IMR-90 (cell line): ENCODE measurements at regions not wholly inside any gene's neighbourhood (a gene's known extent, or its start where the extent isn't known, plus 50 kb on each side); places are given as distances from the start of the nearest gene placed in this dataset.

Experiments
- ATAC-seq: fragments of 200-7000 bp; cut with Tn5 transposase; 2 replicates; pipeline ENCODE4 v1.9.1; 2020; ENCODE audit warnings: low read depth, mild to moderate bottlenecking, moderate library complexity
- BruUV-seq: library from RNA; stranded (reverse); fragments of 400-500 nt; replicated peaks from 2 replicates; lab custom pipeline; 2021; lab: Mats Ljungman, UMichigan
- CTCF ChIA-PET: fragments of 300-600 bp; formaldehyde crosslinking; extraction: SDS; loops from one replicate; lab custom pipeline; 2021; ENCODE audit warnings: antibody characterized with exemption; lab: Yijun Ruan, JAX
- POLR2A ChIA-PET: fragments of 300-600 bp; sonication (Branson Sonifier 250); formaldehyde crosslinking; loops from one replicate; lab custom pipeline; 2022; ENCODE audit warnings: antibody characterized with exemption; ENCODE audit not compliant: unreplicated experiment; lab: Charles Lee
- DNase-seq: peaks from one replicate; pipeline ENCODE4 v3.0.0; 2013
- H2AFZ ChIP-seq: replicated peaks from 2 replicates; pipeline ENCODE3; 2013; ENCODE audit warnings: low read length, mild to moderate bottlenecking; ENCODE audit not compliant: poor library complexity
- H2AK5ac ChIP-seq: 2 replicates; pipeline ENCODE4 v1.6.1; 2013; ENCODE audit warnings: low read depth, low read length, inconsistent platforms
- H2AK9ac ChIP-seq: replicated peaks from 2 replicates; pipeline ENCODE3; 2013; ENCODE audit warnings: mild to moderate bottlenecking, low read depth, low read length, moderate library complexity; ENCODE audit not compliant: poor library complexity
- H2BK120ac ChIP-seq: 2 replicates; pipeline ENCODE4 v1.6.1; 2013; ENCODE audit warnings: low read depth, low read length, inconsistent platforms
- H2BK15ac ChIP-seq: 3 replicates; pipeline ENCODE4 v1.6.1; 2013; ENCODE audit warnings: low read depth, low read length, inconsistent platforms
- H2BK20ac ChIP-seq: 2 replicates; pipeline ENCODE4 v1.6.1; 2013; ENCODE audit warnings: low read depth, mild to moderate bottlenecking, inconsistent platforms, low read length, moderate library complexity
- H2BK5ac ChIP-seq: 2 replicates; pipeline ENCODE4 v1.6.1; 2013; ENCODE audit warnings: mild to moderate bottlenecking, low read depth, low read length, inconsistent platforms; ENCODE audit not compliant: poor library complexity, severe bottlenecking
- H3K14ac ChIP-seq: replicated peaks from 2 replicates; pipeline ENCODE4 v1.6.1; 2013; ENCODE audit warnings: low read depth, low read length, inconsistent platforms
- H3K18ac ChIP-seq: 2 replicates; pipeline ENCODE4 v1.6.1; 2013; ENCODE audit warnings: low read depth, low read length, control low read depth
- H3K23ac ChIP-seq: 2 replicates; pipeline ENCODE4 v1.6.1; 2013; ENCODE audit warnings: low read depth, low read length, inconsistent platforms
- H3K27ac ChIP-seq: 2 replicates; pipeline ENCODE4 v1.5.1; 2013; ENCODE audit warnings: mild to moderate bottlenecking, control low read depth, low read length; ENCODE audit not compliant: insufficient read depth
- H3K27me3 ChIP-seq: 2 replicates; pipeline ENCODE4 v1.6.1; 2013; ENCODE audit warnings: low read length; ENCODE audit not compliant: control insufficient read depth, insufficient read depth
- H3K36me3 ChIP-seq: 2 replicates; pipeline ENCODE4 v1.6.1; 2013; ENCODE audit warnings: low read length, mixed read lengths; ENCODE audit not compliant: control insufficient read depth, insufficient read depth
- H3K4ac ChIP-seq: 2 replicates; pipeline ENCODE4 v1.6.1; 2013; ENCODE audit warnings: low read depth, low read length, inconsistent platforms
- H3K4me1 ChIP-seq: 2 replicates; pipeline ENCODE4 v1.6.1; 2013; ENCODE audit warnings: low read length, mixed read lengths; ENCODE audit not compliant: control insufficient read depth, insufficient read depth
- H3K4me2 ChIP-seq: 2 replicates; pipeline ENCODE4 v1.6.1; 2013; ENCODE audit warnings: low read depth, mild to moderate bottlenecking, control low read depth, low read length, moderate library complexity
- H3K4me3 ChIP-seq: 2 replicates; pipeline ENCODE4 v1.5.1; 2013; ENCODE audit warnings: low read depth, mild to moderate bottlenecking, control low read depth, low read length, moderate library complexity; ENCODE audit not compliant: insufficient read depth
- H3K56ac ChIP-seq: 2 replicates; pipeline ENCODE4 v1.6.1; 2013; ENCODE audit warnings: low read length, inconsistent platforms; ENCODE audit not compliant: insufficient read depth; ENCODE audit errors: extremely low read depth
- H3K79me1 ChIP-seq, 2 experiments: 2 replicates each; pipeline ENCODE4 v1.6.1; 2013; ENCODE audit warnings: low read length in 2 of 2, inconsistent platforms in 1 of 2, low read depth in 1 of 2
- H3K9ac ChIP-seq: 2 replicates; pipeline ENCODE4 v1.6.1; 2013; ENCODE audit warnings: low read depth, low read length, control low read depth
- H3K9me1 ChIP-seq: 2 replicates; pipeline ENCODE4 v1.6.1; 2013; ENCODE audit warnings: low read length, inconsistent platforms; ENCODE audit not compliant: insufficient read depth
- H3K9me3 ChIP-seq: 2 replicates; pipeline ENCODE4 v1.6.1; 2013; ENCODE audit warnings: low read length; ENCODE audit not compliant: control insufficient read depth, insufficient read depth
- H4K20me1 ChIP-seq: 2 replicates; pipeline ENCODE4 v1.6.1; 2013; ENCODE audit warnings: low read length, inconsistent platforms; ENCODE audit not compliant: insufficient read depth
- H4K5ac ChIP-seq: 2 replicates; pipeline ENCODE4 v1.6.1; 2013; ENCODE audit warnings: mild to moderate bottlenecking, low read depth, low read length, control low read depth
- H4K8ac ChIP-seq, 2 experiments: 2 replicates each; pipeline ENCODE4 v1.6.1; 2013; ENCODE audit warnings: low read depth in 2 of 2, low read length in 2 of 2, control low read depth in 1 of 2, inconsistent platforms in 1 of 2
- H4K91ac ChIP-seq: 2 replicates; pipeline ENCODE4 v1.6.1; 2013; ENCODE audit warnings: low read depth, low read length, inconsistent platforms; ENCODE audit not compliant: insufficient read depth
- POLR2A ChIP-seq: IDR thresholded peaks from 2 replicates; pipeline ENCODE4 v1.6.1; 2012; ENCODE audit warnings: mild to moderate bottlenecking, low read depth, low read length
- RCOR1 ChIP-seq: IDR thresholded peaks from 2 replicates; pipeline ENCODE4 v1.6.1; 2012; ENCODE audit warnings: mild to moderate bottlenecking, low read length, improper control_type of control experiment; ENCODE audit not compliant: insufficient replicate concordance
- RFX5 ChIP-seq: IDR thresholded peaks from 2 replicates; pipeline ENCODE4 v1.8.0; 2012; ENCODE audit warnings: low read depth, mild to moderate bottlenecking, low read length, moderate library complexity
- SMC3 ChIP-seq: fragments of 150-350 bp; IDR thresholded peaks from 2 replicates; pipeline ENCODE4 v1.6.1; 2016; ENCODE audit warnings: low read depth, mild to moderate bottlenecking, antibody characterized with exemption, low read length, moderate library complexity
- WGBS, 2 experiments: methylation state at CpG; one replicate each; pipeline versions ENCODE4 v1.1.5 to v1.1.7; 2013; ENCODE audit warnings: missing lambda C conversion rate in 2 of 2; ENCODE audit not compliant: insufficient read length in 1 of 2; ENCODE audit errors: extremely low coverage in 2 of 2; 5-methylcytosine and 5-hydroxymethylcytosine counted together
- dilution Hi-C: fragments of 300-500 bp; cut with HindIII; formaldehyde crosslinking; loops from one replicate; pipeline ENCODE4 v1.14.3; 2018; ENCODE audit warnings: low sequenced_read_pairs; ENCODE audit not compliant: unreplicated experiment
- in situ Hi-C: fragments of 300-500 bp; cut with MboI; formaldehyde crosslinking; loops from 3 replicates; pipeline ENCODE4 v1.14.3; 2019; ENCODE audit warnings: low sequenced_read_pairs, inconsistent platforms, mixed read lengths
- intact Hi-C: fragments of 100-400 bp; cut with micrococcal nuclease; formaldehyde crosslinking; loops from 2 replicates; pipeline ENCODE4 v1.10.0; 2022

DNA sequence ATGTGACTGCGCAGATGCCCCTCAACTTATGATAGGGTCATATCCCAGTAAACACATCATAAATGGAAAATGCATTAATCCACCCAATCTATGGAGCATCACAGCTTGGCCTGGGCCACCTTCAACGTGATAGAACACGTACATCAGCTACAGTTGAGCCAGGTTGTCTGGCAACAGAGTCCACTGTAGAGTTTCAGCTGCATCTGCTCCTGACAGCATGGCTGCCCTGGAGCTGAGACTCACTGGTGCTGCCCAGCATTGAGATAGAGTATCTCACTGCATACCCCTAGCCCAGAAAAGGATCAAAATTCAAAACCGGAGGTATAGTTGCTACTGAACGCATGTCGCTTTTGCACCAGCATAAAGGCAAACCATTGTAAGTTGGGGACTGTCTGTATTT is 437.7 kb upstream of the MKI67 start:
- H3K56ac ChIP-seq = no peak overlapping the region

More for the DNA sequence above, 437.7 kb upstream of the MKI67 start:
- Histone ChIP-seq H3K9ac (no peak overlapping the region), H2BK5ac (no peak overlapping the region), H3K79me1 (no peaks in the 10 kb centered on the region), H2AK5ac (no peak overlapping the region), H3K4me1 (no peaks in the 10 kb centered on the region), H2AFZ (no peak overlapping the region), H3K27me3 (no peaks in the 10 kb centered on the region), H4K8ac (no peak overlapping the region), H3K36me3 (no peaks in the 10 kb centered on the region), H2AK9ac (no peak overlapping the region), H3K23ac (no peak overlapping the region), H3K14ac (no peak overlapping the region), H2BK15ac (no peak overlapping the region), H3K18ac (no peak overlapping the region), H2BK120ac (no peak overlapping the region), H3K27ac (no peak overlapping the region), H3K4me2 (no peak overlapping the region), H3K9me3 (peaks cover 42% of the 10 kb centered on the region), H2BK20ac (no peak overlapping the region), H3K9me1 (no peaks in the 10 kb centered on the region), H4K20me1 (no peaks in the 10 kb centered on the region), H3K4ac (no peak overlapping the region), H3K4me3 (no peak overlapping the region), H4K91ac (no peak overlapping the region), H4K5ac (no peak overlapping the region)
- intact Hi-C loops = no loop called here
- POLR2A ChIA-PET = no interaction called here
- in situ Hi-C loops = no loop called here
- dilution Hi-C loops = no loop called here
- no peak for TF ChIP-seq POLR2A
- TF ChIP-seq RCOR1 = no peak
- TF ChIP-seq SMC3 = no peak
- no peak for TF ChIP-seq RFX5
- DNase-seq = no peak
- CTCF ChIA-PET = no interaction called here
- WGBS, 2 experiments = 14% methylated on average over 1 of the region's 6 CpGs; no CpG with 5 or more reads in 1 of the 2 experiments
- BruUV-seq = no TSS peak
- ATAC-seq = no peak
